ENCODE measurements at regions not wholly inside any gene's neighbourhood (a gene's known extent, or its start where the extent isn't known, plus 50 kb on each side); places are given as distances from the start of the nearest gene placed in this dataset.

DNA sequence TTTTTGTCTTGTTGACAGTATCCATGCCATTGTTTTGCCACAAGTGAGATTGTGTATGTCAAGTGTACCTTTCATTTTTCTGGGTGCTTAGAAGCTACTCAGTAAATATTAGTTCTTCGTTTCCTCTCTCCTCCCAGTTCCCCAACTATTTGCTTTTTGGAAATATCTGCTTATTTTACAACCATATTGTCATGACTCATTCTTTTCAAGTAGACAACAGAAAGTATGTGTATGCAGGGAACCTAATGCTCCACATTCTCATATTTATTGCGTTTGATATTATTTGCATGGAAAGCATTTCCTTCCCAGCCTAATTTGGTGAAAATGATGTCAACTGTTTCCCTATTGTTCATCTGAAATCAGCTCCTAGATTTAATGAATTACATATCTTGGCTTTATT lies 483.7 kb upstream of the RIOK2 start:
- no peak for TF ChIP-seq POLR2AphosphoS5 (IDR thresholded peaks at IDR 0.05; ENCODE audit: low read depth, low read length)
- TF ChIP-seq POLR2A (IDR thresholded peaks at IDR 0.05; ENCODE audit: low read depth, low read length): no peak
- TF ChIP-seq TAF1 (IDR thresholded peaks at IDR 0.05; ENCODE audit: borderline replicate concordance, low read depth, low read length): no peak

Measured in GM12892 (cell line).